ENCODE measurements at regions not wholly inside any gene's neighbourhood (a gene's known extent, or its start where the extent isn't known, plus 50 kb on each side); places are given as distances from the start of the nearest gene placed in this dataset.
"Not testable (repeated sequence)": the region's sequence is repeated elsewhere in the genome, so short reads cannot be mapped to it uniquely, and the experiment has no call there.

DNA sequence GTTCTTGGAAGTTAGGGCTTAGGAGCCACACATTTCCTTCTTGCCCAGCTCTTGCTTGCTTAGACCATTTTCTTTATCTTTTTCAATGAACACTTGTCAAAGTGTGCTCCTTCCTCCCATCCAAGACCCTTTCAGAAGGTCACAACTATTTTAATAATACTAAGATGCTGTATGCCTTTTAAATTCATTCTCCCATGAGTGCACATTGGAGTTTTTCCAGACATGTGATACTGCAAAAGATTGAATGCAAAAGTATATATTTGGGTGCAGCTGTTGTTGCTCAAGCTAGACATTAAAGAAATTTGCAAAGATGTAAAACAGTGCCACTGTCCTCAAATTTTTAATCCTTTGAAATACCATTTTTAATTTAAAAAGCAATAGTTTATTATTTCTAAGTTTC lies 69.3 kb upstream of the TNRC6B start:
- Histone ChIP-seq H3K36me3 (no peaks in the 10 kb centered on the region), H3K27me3 (no peaks in the 10 kb centered on the region), H3K9me3 (no peaks in the 10 kb centered on the region), H3K4me1 (peaks cover 0 to 26% (median 11%) of the 10 kb centered on the region in 4 donors), H3K27ac (peak overlapping the region; percentile 27 to 67 (median 46)), H3K4me3 (no peak overlapping the region)
- intact Hi-C loops (cut with DNase I; ENCODE audit: low total_unique reads) = no loop called here
- in situ Hi-C loops (cut with MboI; ENCODE audit: low pct_ligation_motif_present in 1 of 4, low pct_unique_long_range_greater_than_20kb in 1 of 4, low sequenced_read_pairs in 3 of 4) = no loop called here
- TF ChIP-seq POLR2AphosphoS5 (IDR thresholded peaks at IDR 0.05) = no peak
- no peak for TF ChIP-seq POLR2A (IDR thresholded peaks at IDR 0.05)
- no peak for TF ChIP-seq EP300 (IDR thresholded peaks at IDR 0.05; ENCODE audit: low read depth)
- no peak for TF ChIP-seq CTCF (IDR thresholded peaks at IDR 0.05)
- no peak for DNase-seq

- H3K4me3 ChIP-seq; intact Hi-C loops (cut with DNase I; ENCODE audit: low total_unique reads); in situ Hi-C loops (cut with MboI; ENCODE audit: low pct_ligation_motif_present in 1 of 4, low pct_unique_long_range_greater_than_20kb in 1 of 4, low sequenced_read_pairs in 3 of 4); H3K27me3 ChIP-seq; H3K27ac ChIP-seq; H3K9me3 ChIP-seq; H3K36me3 ChIP-seq; DNase-seq: not testable (repeated sequence)
- WGBS, 2 donors (ENCODE audit: low coverage in 1 of 2) = 96 to 98% methylated on average over 5 of the region's 5 CpGs
- peaks cover 0 to 28% (median 11%) of the 10 kb centered on the region in 4 donors for H3K4me1 ChIP-seq
Observed at GRCh38 chr22:40108926-40109325, 68.8 kb upstream of the TNRC6B start.

- Histone ChIP-seq H3K4me3 (no peak overlapping the region), H3K4me1 (peaks cover 0 to 28% (median 11%) of the 10 kb centered on the region in 4 donors), H3K36me3 (no peaks in the 10 kb centered on the region), H3K27me3 (no peaks in the 10 kb centered on the region), H3K27ac (no peak overlapping the region), H3K9me3 (no peaks in the 10 kb centered on the region)
- in situ Hi-C loops (cut with MboI; ENCODE audit: low pct_ligation_motif_present in 1 of 4, low pct_unique_long_range_greater_than_20kb in 1 of 4, low sequenced_read_pairs in 3 of 4) (no loop called here), intact Hi-C loops (cut with DNase I; ENCODE audit: low total_unique reads) (no loop called here)
- no peak for TF ChIP-seq CTCF (IDR thresholded peaks at IDR 0.05)
- TF ChIP-seq POLR2AphosphoS5 (IDR thresholded peaks at IDR 0.05) = no peak
- TF ChIP-seq EP300 (IDR thresholded peaks at IDR 0.05; ENCODE audit: low read depth) = no peak
- TF ChIP-seq POLR2A (IDR thresholded peaks at IDR 0.05) = no peak
- DNase-seq = no peak
- 80 to 87% methylated on average over 1 to 2 of the region's 2 CpGs for WGBS, 2 donors (ENCODE audit: low coverage in 1 of 2)
Observed at GRCh38 chr22:40111451-40111850, 66.3 kb upstream of the TNRC6B start.

GRCh38 chr22:40112595-40112994 lies 65.1 kb upstream of the TNRC6B start:
- no peak for DNase-seq
- H3K36me3 ChIP-seq = no peaks in the 10 kb centered on the region
- peaks cover 0 to 19% (median 7%) of the 10 kb centered on the region in 4 donors for H3K4me1 ChIP-seq
- in situ Hi-C loops (cut with MboI; ENCODE audit: low pct_ligation_motif_present in 1 of 4, low pct_unique_long_range_greater_than_20kb in 1 of 4, low sequenced_read_pairs in 3 of 4) (no loop called here), intact Hi-C loops (cut with DNase I; ENCODE audit: low total_unique reads) (no loop called here)
- 68 to 88% methylated on average over 3 of the region's 3 CpGs for WGBS, 2 donors (ENCODE audit: low coverage in 1 of 2)
- H3K27me3 ChIP-seq = no peaks in the 10 kb centered on the region
- H3K27ac ChIP-seq = no peak overlapping the region
- H3K9me3 ChIP-seq = no peaks in the 10 kb centered on the region
- H3K4me3 ChIP-seq = no peak overlapping the region
- TF ChIP-seq EP300 (IDR thresholded peaks at IDR 0.05; ENCODE audit: low read depth) (no peak), POLR2A (IDR thresholded peaks at IDR 0.05) (no peak), CTCF (IDR thresholded peaks at IDR 0.05) (no peak)

DNA sequence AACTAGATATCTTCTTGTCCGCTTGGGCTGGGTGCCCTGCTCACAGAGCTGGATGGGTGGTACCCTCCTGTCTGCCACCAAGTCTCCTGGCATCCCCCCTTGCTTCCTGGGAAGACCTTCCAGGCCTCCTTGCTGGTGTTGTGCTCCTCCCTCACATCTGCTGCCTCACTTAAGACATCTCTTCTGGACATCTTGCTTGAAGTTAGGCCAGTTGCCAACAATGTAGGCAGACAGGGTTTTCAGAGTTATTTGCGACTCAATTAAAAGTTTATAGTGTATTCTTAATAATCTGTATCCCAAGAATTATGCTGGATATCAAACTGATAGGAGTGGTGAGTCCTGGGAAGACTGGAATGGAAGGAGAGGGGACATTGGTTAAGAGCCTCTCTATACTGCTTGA lies 64.0 kb upstream of the TNRC6B start:
- H3K27me3 ChIP-seq = no peaks in the 10 kb centered on the region
- no peak for DNase-seq
- no peaks in the 10 kb centered on the region for H3K36me3 ChIP-seq
- TF ChIP-seq POLR2A (IDR thresholded peaks at IDR 0.05) (no peak), POLR2AphosphoS5 (IDR thresholded peaks at IDR 0.05) (no peak), CTCF (IDR thresholded peaks at IDR 0.05) (no peak), EP300 (IDR thresholded peaks at IDR 0.05; ENCODE audit: low read depth) (no peak)
- in situ Hi-C loops (cut with MboI; ENCODE audit: low pct_ligation_motif_present in 1 of 4, low pct_unique_long_range_greater_than_20kb in 1 of 4, low sequenced_read_pairs in 3 of 4) = no loop called here
- no peak overlapping the region for H3K27ac ChIP-seq
- peaks cover 0 to 10% (median 0%) of the 10 kb centered on the region in 4 donors for H3K4me1 ChIP-seq
- H3K4me3 ChIP-seq = no peak overlapping the region
- intact Hi-C loops (cut with DNase I; ENCODE audit: low total_unique reads) = no loop called here
- H3K9me3 ChIP-seq = no peaks in the 10 kb centered on the region
- WGBS, 2 donors (ENCODE audit: low coverage in 1 of 2) = 95 to 100% methylated on average over 1 to 2 of the region's 2 CpGs

Measured in transverse colon (tissue), 4 donors.